SK-N-MC (cell line): ENCODE measurements at regions not wholly inside any gene's neighbourhood (a gene's known extent, or its start where the extent isn't known, plus 50 kb on each side); places are given as distances from the start of the nearest gene placed in this dataset.

ENCODE experiments used
- EZH2 ChIP-seq: fragments of 200-600 bp; sonication (generic); IDR thresholded peaks from one replicate; pipeline ENCODE4 v1.6.1; 2017; ENCODE audit warnings: antibody characterized with exemption
- FOXP2 ChIP-seq: optimal IDR thresholded peaks from 2 replicates; pipeline ENCODE3; 2011; ENCODE audit warnings: mild to moderate bottlenecking, moderate library complexity; ENCODE audit not compliant: insufficient read depth; ENCODE audit errors: extremely low read length, control extremely low read depth
- POLR2AphosphoS5 ChIP-seq: IDR thresholded peaks from 2 replicates; pipeline ENCODE4 v1.6.1; 2012; ENCODE audit warnings: mild to moderate bottlenecking, low read depth, low read length, borderline replicate concordance

- no peak for TF ChIP-seq EZH2
- no peak for TF ChIP-seq POLR2AphosphoS5
- no peak for TF ChIP-seq FOXP2
These were observed 174.4 kb upstream of the LINGO1 start for GRCh38 chr15:77807115-77807514.
